Neutrophil (primary cell): ENCODE measurements at regions not wholly inside any gene's neighbourhood (a gene's known extent, or its start where the extent isn't known, plus 50 kb on each side); places are given as distances from the start of the nearest gene placed in this dataset.

Experiments used
- H3K27ac ChIP-seq: fragments of 200-600 bp; sonication (generic); 2 replicates; pipeline ENCODE4 v1.5.1; 2016; ENCODE audit warnings: mild to moderate bottlenecking, moderate library complexity
- H3K27me3 ChIP-seq: fragments of 200-600 bp; sonication (generic); 2 replicates; pipeline ENCODE4 v1.6.0; 2016; ENCODE audit warnings: mild to moderate bottlenecking
- H3K36me3 ChIP-seq: fragments of 200-600 bp; sonication (generic); 2 replicates; pipeline ENCODE4 v1.5.1; 2017
- H3K4me1 ChIP-seq, 2 experiments: fragments of 200-600 bp in 1 of 2; sonication (generic) in 1 of 2; 1 replicate in 1 of 2; 2 replicates in 1 of 2; pipeline versions ENCODE4 v1.5.1 to v1.6.1; 2013 to 2016; ENCODE audit warnings: low read depth in 1 of 2, low read length in 1 of 2, mild to moderate bottlenecking in 1 of 2, moderate library complexity in 1 of 2; ENCODE audit not compliant: control insufficient read depth in 1 of 2, insufficient read depth in 1 of 2
- H3K4me3 ChIP-seq, 2 experiments: fragments of 200-600 bp in 1 of 2; sonication (generic) in 1 of 2; 1 replicate in 1 of 2; 2 replicates in 1 of 2; pipeline ENCODE4 v1.5.1; 2013 to 2016; ENCODE audit warnings: low read depth in 1 of 2, low read length in 1 of 2, mild to moderate bottlenecking in 1 of 2, moderate library complexity in 1 of 2
- H3K9me3 ChIP-seq: fragments of 200-600 bp; sonication (generic); 2 replicates; pipeline ENCODE4 v1.5.1; 2016
- CTCF ChIP-seq: fragments of 200-600 bp; sonication (generic); IDR thresholded peaks from 2 replicates; pipeline ENCODE4 v1.5.1; 2016; ENCODE audit warnings: antibody characterized with exemption

DNA sequence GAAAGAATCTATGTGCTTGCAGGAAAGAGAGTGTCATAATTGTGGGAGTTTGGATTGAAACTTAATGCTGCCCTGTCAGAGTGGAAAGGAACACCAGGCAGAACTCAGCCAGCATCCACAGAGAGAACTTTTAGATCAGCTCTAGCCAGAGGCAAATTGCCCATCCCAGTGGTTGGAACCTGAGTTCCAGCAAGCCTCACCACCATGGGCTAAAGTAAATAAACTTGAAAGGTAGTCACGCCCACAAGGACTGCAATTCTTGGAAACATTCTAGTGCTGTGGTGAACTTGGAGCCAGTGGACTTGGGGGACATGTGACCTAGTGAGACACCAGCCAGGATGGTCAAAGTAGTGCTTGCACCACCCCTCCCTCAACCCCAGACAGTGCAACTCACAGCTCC lies 571.6 kb downstream of the LRRIQ3 start:
- Histone ChIP-seq H3K4me1 (no peaks in the 10 kb centered on the region), H3K4me3 (no peak overlapping the region), H3K27me3 (no peaks in the 10 kb centered on the region), H3K27ac (no peak overlapping the region), H3K9me3 (no peaks in the 10 kb centered on the region), H3K36me3 (no peaks in the 10 kb centered on the region)
- TF ChIP-seq CTCF = no peak

- Histone ChIP-seq H3K36me3 (no peaks in the 10 kb centered on the region), H3K27me3 (no peaks in the 10 kb centered on the region), H3K9me3 (no peaks in the 10 kb centered on the region), H3K4me1 (no peaks in the 10 kb centered on the region), H3K4me3 (no peak overlapping the region), H3K27ac (no peak overlapping the region)
- no peak for TF ChIP-seq CTCF
Observed at GRCh38 chr1:73623946-73624345, 574.0 kb downstream of the LRRIQ3 start.

DNA sequence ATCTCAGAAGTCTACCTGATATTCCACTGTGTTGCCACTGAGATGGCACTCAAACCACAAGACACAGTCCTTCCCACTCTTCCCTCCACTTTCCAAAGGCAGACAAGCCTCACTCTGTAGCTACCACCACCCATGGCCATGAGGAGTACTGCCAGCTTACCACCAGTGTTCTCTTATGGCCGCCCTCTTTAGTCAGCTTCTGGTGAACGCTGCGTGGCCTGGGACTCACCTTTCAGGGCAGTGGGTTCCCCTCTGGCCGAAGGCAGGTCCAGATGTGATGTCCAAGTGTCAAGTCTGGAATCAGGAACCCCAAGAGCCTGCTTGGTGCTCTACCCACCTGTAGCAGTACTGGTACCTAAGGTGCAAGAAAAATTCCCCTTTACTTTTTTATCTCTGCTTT lies 580.8 kb downstream of the LRRIQ3 start:
- H3K4me1 ChIP-seq = no peaks in the 10 kb centered on the region
- H3K27ac ChIP-seq = no peak overlapping the region
- no peaks in the 10 kb centered on the region for H3K36me3 ChIP-seq
- TF ChIP-seq CTCF = no peak
- H3K4me3 ChIP-seq = no peak overlapping the region
- no peaks in the 10 kb centered on the region for H3K9me3 ChIP-seq
- H3K27me3 ChIP-seq = no peaks in the 10 kb centered on the region

GRCh38 chr1:73611681-73612080 lies 586.3 kb downstream of the LRRIQ3 start:
- TF ChIP-seq CTCF = no peak
- Histone ChIP-seq H3K27me3 (no peaks in the 10 kb centered on the region), H3K9me3 (no peaks in the 10 kb centered on the region), H3K27ac (no peak overlapping the region), H3K36me3 (no peaks in the 10 kb centered on the region), H3K4me3 (no peak overlapping the region), H3K4me1 (no peaks in the 10 kb centered on the region)

DNA sequence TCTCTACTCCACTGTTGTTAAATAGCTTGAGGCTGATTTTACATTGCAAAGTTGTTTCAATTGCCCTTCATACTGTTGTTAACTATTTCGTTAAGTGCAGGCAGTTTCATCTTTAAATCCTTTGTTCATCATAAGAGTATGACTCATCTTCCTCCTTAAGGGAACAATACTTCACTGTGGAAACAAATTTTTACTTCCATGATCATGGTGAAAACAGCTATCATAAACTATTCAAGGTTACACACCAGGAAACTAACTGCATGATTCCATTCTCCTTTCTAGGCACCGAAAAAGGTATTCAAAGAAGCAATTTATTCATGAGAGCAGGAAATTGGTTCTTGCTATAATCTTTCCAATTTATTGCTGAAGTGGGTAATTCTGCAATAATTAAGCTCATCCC lies 593.2 kb downstream of the LRRIQ3 start:
- no peaks in the 10 kb centered on the region for H3K27me3 ChIP-seq
- no peak overlapping the region for H3K27ac ChIP-seq
- no peaks in the 10 kb centered on the region for H3K9me3 ChIP-seq
- no peak for TF ChIP-seq CTCF
- H3K36me3 ChIP-seq = no peaks in the 10 kb centered on the region
- H3K4me3 ChIP-seq = no peak overlapping the region
- no peaks in the 10 kb centered on the region for H3K4me1 ChIP-seq

DNA sequence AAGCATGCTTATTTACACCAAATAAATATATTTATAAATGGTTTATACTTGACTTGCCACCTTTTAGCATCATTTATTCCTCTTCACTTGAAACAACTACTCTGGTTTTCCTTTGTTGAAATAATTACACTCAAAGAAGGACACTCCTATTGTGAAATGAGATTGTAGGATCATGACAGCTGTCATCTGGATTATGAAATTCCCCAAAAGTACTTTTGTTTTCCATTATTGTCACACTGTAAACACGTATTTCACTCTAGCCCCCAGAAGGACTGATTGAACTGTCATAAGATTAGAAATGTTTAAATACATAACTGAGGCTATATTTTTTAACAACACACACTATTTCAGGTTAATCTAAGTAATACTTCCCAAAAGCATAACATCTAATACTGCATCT lies 593.8 kb downstream of the LRRIQ3 start:
- H3K27me3 ChIP-seq = no peaks in the 10 kb centered on the region
- H3K27ac ChIP-seq = no peak overlapping the region
- H3K9me3 ChIP-seq = no peaks in the 10 kb centered on the region
- no peak overlapping the region for H3K4me3 ChIP-seq
- H3K4me1 ChIP-seq = no peaks in the 10 kb centered on the region
- no peaks in the 10 kb centered on the region for H3K36me3 ChIP-seq
- no peak for TF ChIP-seq CTCF
